Muscle layer of colon (tissue), 2 donors: ENCODE measurements at regions not wholly inside any gene's neighbourhood (a gene's known extent, or its start where the extent isn't known, plus 50 kb on each side); places are given as distances from the start of the nearest gene placed in this dataset.

Experiments used
- H3K27ac ChIP-seq: one replicate; pipeline ENCODE4 v1.7.0; 2013; ENCODE audit warnings: low read depth, mild to moderate bottlenecking, low read length, moderate library complexity
- H3K27me3 ChIP-seq, 2 donors: one replicate each; pipeline ENCODE4 v1.7.0; 2013; ENCODE audit warnings: low read length in 2 of 2, mild to moderate bottlenecking in 2 of 2; ENCODE audit not compliant: insufficient read depth in 2 of 2, control insufficient read depth in 1 of 2
- H3K36me3 ChIP-seq: one replicate; pipeline ENCODE4 v1.7.0; 2013; ENCODE audit warnings: mild to moderate bottlenecking, low read length; ENCODE audit not compliant: insufficient read depth
- H3K4me1 ChIP-seq: one replicate; pipeline ENCODE4 v1.7.0; 2013; ENCODE audit warnings: mild to moderate bottlenecking, low read length; ENCODE audit not compliant: insufficient read depth
- H3K4me3 ChIP-seq, 2 donors: one replicate each; pipeline ENCODE4 v1.7.0; 2013; ENCODE audit warnings: low read length in 2 of 2, low read depth in 1 of 2, mild to moderate bottlenecking in 1 of 2, moderate library complexity in 1 of 2
- H3K9ac ChIP-seq: one replicate; pipeline ENCODE4 v1.7.0; 2013; ENCODE audit warnings: low read length
- H3K9me3 ChIP-seq: one replicate; pipeline ENCODE4 v1.7.0; 2013; ENCODE audit warnings: mild to moderate bottlenecking, low read length
- donor health status: abdominal sarcoma.
- donor health status: Adenocarcinoma of cecum.

DNA sequence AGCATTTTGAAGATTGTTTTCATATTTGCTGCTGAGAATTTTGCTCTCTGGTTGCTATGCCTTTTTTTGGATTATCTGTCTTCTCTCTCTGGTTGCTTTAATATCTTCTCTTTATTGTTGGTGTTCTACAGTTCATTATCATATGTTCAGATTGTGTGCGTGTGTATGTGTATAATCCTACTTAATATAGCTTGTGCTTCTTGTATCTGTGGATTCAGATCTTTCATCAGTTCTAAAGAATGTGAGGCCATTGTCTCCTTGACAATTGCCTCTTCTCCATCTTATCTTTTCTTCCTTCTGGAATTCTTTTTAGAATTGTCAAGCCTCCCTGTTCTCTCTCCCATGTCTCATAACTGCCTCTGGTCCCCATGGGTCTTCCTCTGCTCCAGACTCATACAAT is 195.4 kb downstream of the CDC5L start:
- H3K4me3 ChIP-seq: no peak overlapping the region
- H3K9me3 ChIP-seq: no peaks in the 10 kb centered on the region
- H3K4me1 ChIP-seq: no peaks in the 10 kb centered on the region
- H3K27me3 ChIP-seq: no peaks in the 10 kb centered on the region
- H3K36me3 ChIP-seq: no peaks in the 10 kb centered on the region
- H3K9ac ChIP-seq: no peak overlapping the region
- H3K27ac ChIP-seq: no peak overlapping the region

- H3K36me3 ChIP-seq: no peaks in the 10 kb centered on the region
- H3K9ac ChIP-seq: no peak overlapping the region
- no peak overlapping the region for H3K4me3 ChIP-seq
- no peak overlapping the region for H3K27ac ChIP-seq
- no peaks in the 10 kb centered on the region for H3K27me3 ChIP-seq
- no peaks in the 10 kb centered on the region for H3K9me3 ChIP-seq
- no peaks in the 10 kb centered on the region for H3K4me1 ChIP-seq
These were observed 203.0 kb downstream of the CDC5L start for GRCh38 chr6:44590471-44590870.

DNA sequence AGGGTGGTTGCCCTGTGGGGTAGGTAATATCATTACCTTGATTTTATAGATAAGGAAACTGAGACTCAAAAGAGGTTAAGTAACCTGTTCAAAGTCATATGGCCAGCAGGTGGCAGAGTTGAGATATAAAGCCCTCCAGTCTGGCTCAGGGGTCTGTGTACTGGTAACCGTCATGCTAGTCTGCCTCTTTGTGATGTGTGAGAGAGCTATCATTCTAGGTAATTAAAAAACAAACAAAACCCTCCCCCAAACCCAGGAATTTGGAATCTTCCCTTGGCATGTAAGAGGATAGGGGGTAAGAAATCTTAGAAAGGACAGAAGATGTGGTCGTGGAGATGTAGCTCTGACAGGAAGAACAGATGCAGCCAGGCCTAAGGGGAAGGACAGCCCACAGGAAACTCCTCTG is 206.0 kb downstream of the CDC5L start:
- no peaks in the 10 kb centered on the region for H3K36me3 ChIP-seq
- H3K27ac ChIP-seq: no peak overlapping the region
- no peaks in the 10 kb centered on the region for H3K4me1 ChIP-seq
- no peaks in the 10 kb centered on the region for H3K27me3 ChIP-seq
- H3K9me3 ChIP-seq: no peaks in the 10 kb centered on the region
- H3K4me3 ChIP-seq: no peak overlapping the region
- H3K9ac ChIP-seq: no peak overlapping the region

DNA sequence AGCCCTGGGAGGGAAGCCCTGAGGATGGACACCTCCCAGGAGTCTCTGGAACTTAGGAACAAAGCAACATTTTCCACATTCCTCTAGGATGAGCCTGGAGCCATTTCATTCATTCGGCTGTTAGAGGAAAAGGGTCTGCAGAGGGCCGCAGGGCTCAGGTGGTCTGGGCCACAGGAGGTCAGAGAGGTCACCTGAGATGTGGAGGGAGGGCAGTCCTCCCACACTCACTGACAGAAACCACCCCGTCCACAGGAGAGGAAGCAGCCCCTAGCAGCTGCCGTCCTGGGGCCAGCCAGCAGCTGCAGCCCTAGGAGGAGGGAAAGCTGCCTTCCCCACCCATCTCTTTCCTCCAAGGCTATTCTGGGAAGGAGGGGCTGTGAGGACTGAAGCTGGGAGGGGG is 207.0 kb downstream of the CDC5L start:
- no peaks in the 10 kb centered on the region for H3K9me3 ChIP-seq
- no peaks in the 10 kb centered on the region for H3K27me3 ChIP-seq
- no peaks in the 10 kb centered on the region for H3K36me3 ChIP-seq
- H3K4me1 ChIP-seq: no peaks in the 10 kb centered on the region
- H3K4me3 ChIP-seq: no peak overlapping the region
- no peak overlapping the region for H3K27ac ChIP-seq
- no peak overlapping the region for H3K9ac ChIP-seq

GRCh38 chr6:44598679-44599078 is 211.2 kb downstream of the CDC5L start:
- no peaks in the 10 kb centered on the region for H3K36me3 ChIP-seq
- no peaks in the 10 kb centered on the region for H3K4me1 ChIP-seq
- H3K27ac ChIP-seq: no peak overlapping the region
- H3K9ac ChIP-seq: no peak overlapping the region
- H3K9me3 ChIP-seq: no peaks in the 10 kb centered on the region
- H3K4me3 ChIP-seq: no peak overlapping the region
- no peaks in the 10 kb centered on the region for H3K27me3 ChIP-seq

DNA sequence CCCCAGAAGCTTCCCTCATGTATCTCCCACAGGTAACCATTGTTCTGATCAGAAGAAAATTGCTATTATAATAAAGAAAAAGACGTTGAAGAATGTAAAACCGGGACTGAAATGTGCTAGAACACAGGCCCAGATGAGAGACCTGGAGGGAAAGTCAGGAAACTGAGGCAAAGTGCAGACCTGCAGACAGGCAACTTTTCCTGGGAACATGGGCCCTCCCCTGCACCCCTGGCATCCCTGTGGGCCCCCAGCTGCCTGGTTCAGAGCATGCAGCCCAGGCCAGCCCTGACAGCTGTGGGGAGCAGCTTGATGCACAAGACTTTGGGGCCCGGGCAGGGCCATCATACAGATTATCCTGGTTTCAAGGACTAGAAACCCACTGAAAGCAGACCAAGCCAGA is 212.2 kb downstream of the CDC5L start:
- no peaks in the 10 kb centered on the region for H3K9me3 ChIP-seq
- H3K4me3 ChIP-seq: no peak overlapping the region
- H3K27ac ChIP-seq: no peak overlapping the region
- H3K9ac ChIP-seq: no peak overlapping the region
- no peaks in the 10 kb centered on the region for H3K36me3 ChIP-seq
- H3K4me1 ChIP-seq: no peaks in the 10 kb centered on the region
- H3K27me3 ChIP-seq: no peaks in the 10 kb centered on the region

- Histone ChIP-seq H3K9me3 (no peaks in the 10 kb centered on the region), H3K36me3 (no peaks in the 10 kb centered on the region), H3K27ac (no peak overlapping the region), H3K9ac (no peak overlapping the region), H3K4me3 (no peak overlapping the region), H3K27me3 (no peaks in the 10 kb centered on the region), H3K4me1 (no peaks in the 10 kb centered on the region)
These were observed 215.7 kb downstream of the CDC5L start for GRCh38 chr6:44603044-44603686.

- no peak overlapping the region for H3K4me3 ChIP-seq
- H3K36me3 ChIP-seq: no peaks in the 10 kb centered on the region
- H3K9ac ChIP-seq: no peak overlapping the region
- no peaks in the 10 kb centered on the region for H3K9me3 ChIP-seq
- H3K27ac ChIP-seq: no peak overlapping the region
- no peaks in the 10 kb centered on the region for H3K27me3 ChIP-seq
- no peaks in the 10 kb centered on the region for H3K4me1 ChIP-seq
These were observed 219.0 kb downstream of the CDC5L start for GRCh38 chr6:44606504-44606903.

- Histone ChIP-seq H3K27ac (no peak overlapping the region), H3K4me3 (no peak overlapping the region), H3K36me3 (no peaks in the 10 kb centered on the region), H3K9ac (no peak overlapping the region), H3K27me3 (no peaks in the 10 kb centered on the region), H3K4me1 (no peaks in the 10 kb centered on the region), H3K9me3 (no peaks in the 10 kb centered on the region)
These were observed 219.5 kb downstream of the CDC5L start for GRCh38 chr6:44606976-44607375.

GRCh38 chr6:44608175-44608574 is 220.7 kb downstream of the CDC5L start:
- H3K27ac ChIP-seq: no peak overlapping the region
- no peak overlapping the region for H3K9ac ChIP-seq
- no peaks in the 10 kb centered on the region for H3K4me1 ChIP-seq
- no peaks in the 10 kb centered on the region for H3K36me3 ChIP-seq
- H3K27me3 ChIP-seq: no peaks in the 10 kb centered on the region
- H3K4me3 ChIP-seq: no peak overlapping the region
- H3K9me3 ChIP-seq: no peaks in the 10 kb centered on the region

GRCh38 chr6:44609051-44609612 is 221.6 kb downstream of the CDC5L start:
- no peaks in the 10 kb centered on the region for H3K27me3 ChIP-seq
- H3K9ac ChIP-seq: no peak overlapping the region
- no peak overlapping the region for H3K27ac ChIP-seq
- H3K36me3 ChIP-seq: no peaks in the 10 kb centered on the region
- no peaks in the 10 kb centered on the region for H3K9me3 ChIP-seq
- no peak overlapping the region for H3K4me3 ChIP-seq
- no peaks in the 10 kb centered on the region for H3K4me1 ChIP-seq

- Histone ChIP-seq H3K4me1 (no peaks in the 10 kb centered on the region), H3K27me3 (no peaks in the 10 kb centered on the region), H3K9ac (no peak overlapping the region), H3K4me3 (no peak overlapping the region), H3K27ac (no peak overlapping the region), H3K9me3 (no peaks in the 10 kb centered on the region), H3K36me3 (no peaks in the 10 kb centered on the region)
These were observed 226.9 kb downstream of the CDC5L start for GRCh38 chr6:44614396-44614795.
